SK-N-SH (cell line): ENCODE measurements at regions not wholly inside any gene's neighbourhood (a gene's known extent, or its start where the extent isn't known, plus 50 kb on each side); places are given as distances from the start of the nearest gene placed in this dataset.

ENCODE experiments used
- CTCF ChIA-PET: fragments of 300-600, 350-600 bp; formaldehyde crosslinking; extraction: SDS; loops from one replicate; lab custom pipeline; 2021; lab: Yijun Ruan, JAX
- POLR2A ChIA-PET: fragments of 350-600 bp; sonication (Branson Sonifier 250); formaldehyde crosslinking; extraction: SDS; loops from one replicate; lab custom pipeline; 2020; ENCODE audit warnings: antibody characterized with exemption, inconsistent platforms; lab: Yijun Ruan, JAX
- DNase-seq: peaks from one replicate; pipeline ENCODE4 v3.0.0; 2012
- H2AFZ ChIP-seq: fragments of 200-600 bp; sonication (generic); 2 replicates; pipeline ENCODE4 v1.8.1; 2016; ENCODE audit warnings: antibody characterized with exemption, mild to moderate bottlenecking, low read depth
- H3F3A ChIP-seq: fragments of 200-600 bp; sonication (generic); replicated peaks from 2 replicates; pipeline ENCODE3; 2016; ENCODE audit warnings: antibody characterized with exemption, mild to moderate bottlenecking; ENCODE audit not compliant: insufficient read depth
- H3K27ac ChIP-seq, 2 experiments: fragments of 200-500 bp in 1 of 2; fragments of 200-600 bp in 1 of 2; sonication (Bioruptor generic) in 1 of 2; sonication (generic), shearing (Covaris generic) in 1 of 2; 2 replicates each; pipeline versions ENCODE4 v1.5.1 to v1.6.1; 2014 to 2016; ENCODE audit warnings: low read depth in 2 of 2, inconsistent platforms in 1 of 2, low read length in 1 of 2, mild to moderate bottlenecking in 1 of 2, mixed read lengths in 1 of 2
- H3K27me3 ChIP-seq: fragments of 200-600 bp; sonication (generic), shearing (Covaris generic); 2 replicates; pipeline ENCODE4 v1.6.1; 2016; ENCODE audit warnings: mixed run types; ENCODE audit not compliant: insufficient read depth
- H3K36me3 ChIP-seq, 2 experiments: fragments of 200-500 bp in 1 of 2; fragments of 200-600 bp in 1 of 2; sonication (Bioruptor generic) in 1 of 2; sonication (generic) in 1 of 2; replicated peaks in 1 of 2; 2 replicates each; pipeline versions ENCODE3 to v1.5.1; 2014 to 2016; ENCODE audit warnings: low read length in 1 of 2, mild to moderate bottlenecking in 1 of 2; ENCODE audit not compliant: insufficient read depth in 2 of 2, control insufficient read depth in 1 of 2
- H3K4me1 ChIP-seq, 2 experiments: fragments of 200-500 bp in 1 of 2; fragments of 200-600 bp in 1 of 2; sonication (Bioruptor generic) in 1 of 2; sonication (generic), shearing (Covaris generic) in 1 of 2; 2 replicates each; pipeline versions ENCODE4 v1.5.1 to v1.6.1; 2014 to 2016; ENCODE audit warnings: low read depth in 1 of 2, low read length in 1 of 2, mixed run types in 1 of 2; ENCODE audit not compliant: insufficient read depth in 2 of 2, control insufficient read depth in 1 of 2
- H3K4me2 ChIP-seq: fragments of 200-600 bp; sonication (generic), shearing (Covaris generic); 2 replicates; pipeline ENCODE4 v1.6.1; 2017; ENCODE audit warnings: mixed run types
- H3K4me3 ChIP-seq, 2 experiments: fragments of 200-500 bp in 1 of 2; fragments of 200-600 bp in 1 of 2; sonication (Bioruptor generic) in 1 of 2; sonication (generic), shearing (Covaris generic) in 1 of 2; 2 replicates each; pipeline versions ENCODE4 v1.5.1 to v1.8.1; 2014 to 2016; ENCODE audit warnings: low read depth in 2 of 2, inconsistent platforms in 1 of 2, low read length in 1 of 2, mild to moderate bottlenecking in 1 of 2, mixed read lengths in 1 of 2, moderate library complexity in 1 of 2
- H3K79me2 ChIP-seq: fragments of 200-600 bp; sonication (generic); 2 replicates; pipeline ENCODE4 v1.8.1; 2017; ENCODE audit warnings: mild to moderate bottlenecking; ENCODE audit not compliant: insufficient read depth
- H3K9ac ChIP-seq: fragments of 200-600 bp; sonication (generic); 2 replicates; pipeline ENCODE4 v1.6.1; 2017; ENCODE audit warnings: mixed run types
- H3K9me2 ChIP-seq: fragments of 200-600 bp; sonication (generic); 2 replicates; pipeline ENCODE4 v1.6.1; 2017; ENCODE audit warnings: mixed run types
- H3K9me3 ChIP-seq: fragments of 200-600 bp; sonication (generic); 2 replicates; pipeline ENCODE4 v1.6.1; 2017; ENCODE audit warnings: mixed run types, mild to moderate bottlenecking, moderate library complexity
- H4K20me1 ChIP-seq: fragments of 200-600 bp; sonication (generic); 2 replicates; pipeline ENCODE4 v1.6.1; 2017; ENCODE audit warnings: mild to moderate bottlenecking, mixed run types; ENCODE audit not compliant: insufficient read depth
- ELF1 ChIP-seq: IDR thresholded peaks from 2 replicates; pipeline ENCODE4 v1.4.0; 2012
- EZH2phosphoT487 ChIP-seq: fragments of 200-600 bp; sonication (generic); IDR thresholded peaks from 2 replicates; pipeline ENCODE4 v1.6.1; 2017; ENCODE audit warnings: low read depth, mixed run types, mild to moderate bottlenecking, antibody characterized with exemption, moderate library complexity, borderline replicate concordance
- FOXJ3 ChIP-seq: sonication (generic); formaldehyde crosslinking; IDR thresholded peaks from 2 replicates; pipeline ENCODE4 v1.5.1; 2020; ENCODE audit warnings: mild to moderate bottlenecking, missing genetic modification reagents
- MXI1 ChIP-seq: IDR thresholded peaks from 2 replicates; pipeline ENCODE4 v1.6.1; 2012; ENCODE audit warnings: mild to moderate bottlenecking, low read depth, low read length, improper control_type of control experiment
- PBX3 ChIP-seq: IDR thresholded peaks from 2 replicates; pipeline ENCODE4; 2012
- SMC3 ChIP-seq: IDR thresholded peaks from 2 replicates; pipeline ENCODE4 v1.6.1; 2012; ENCODE audit warnings: low read depth, low read length, improper control_type of control experiment
- TCF12 ChIP-seq: IDR thresholded peaks from 2 replicates; pipeline ENCODE4 v1.4.0; 2012
- USF1 ChIP-seq: IDR thresholded peaks from 2 replicates; pipeline ENCODE4 v1.4.0; 2012; ENCODE audit warnings: low read depth, borderline replicate concordance
- YY1 ChIP-seq: IDR thresholded peaks from 2 replicates; pipeline ENCODE4 v1.4.0; 2012; ENCODE audit warnings: low read depth, mild to moderate bottlenecking
- WGBS: methylation state at CpG from one replicate; pipeline ENCODE4 v1.1.6; 2017; ENCODE audit warnings: low lambda C conversion rate; 5-methylcytosine and 5-hydroxymethylcytosine counted together

- Histone ChIP-seq H3K4me2 (no peak overlapping the region), H3K9me3 (no peaks in the 10 kb centered on the region), H3K36me3 (no peaks in the 10 kb centered on the region), H3K27ac (no peak overlapping the region), H3K4me1 (no peaks in the 10 kb centered on the region), H3K9ac (no peak overlapping the region), H4K20me1 (no peaks in the 10 kb centered on the region), H3F3A (no peaks in the 10 kb centered on the region), H3K9me2 (no peaks in the 10 kb centered on the region), H3K79me2 (no peaks in the 10 kb centered on the region), H3K4me3 (no peak overlapping the region), H2AFZ (no peak overlapping the region), H3K27me3 (no peaks in the 10 kb centered on the region)
- TF ChIP-seq SMC3 (no peak), PBX3 (no peak), EZH2phosphoT487 (no peak), MXI1 (no peak), TCF12 (no peak), ELF1 (no peak), USF1 (no peak), FOXJ3 (CRISPR knock-in tag) (no peak)
- CTCF ChIA-PET: no interaction called here
- POLR2A ChIA-PET: no interaction called here
- no peak for DNase-seq
- WGBS: 36% methylated on average over 2 of the region's 2 CpGs
These were observed 1921.6 kb upstream of the WWC1 start for GRCh38 chr5:166369807-166370206.

GRCh38 chr5:166370928-166371690, 1920.3 kb upstream of the WWC1 start:
- Histone ChIP-seq H3K4me1 (no peaks in the 10 kb centered on the region), H3K9ac (no peak overlapping the region), H3K27ac (no peak overlapping the region), H3K4me3 (no peak overlapping the region), H3F3A (no peaks in the 10 kb centered on the region), H3K4me2 (no peak overlapping the region), H3K27me3 (no peaks in the 10 kb centered on the region), H3K79me2 (no peaks in the 10 kb centered on the region), H4K20me1 (no peaks in the 10 kb centered on the region), H3K9me2 (no peaks in the 10 kb centered on the region), H3K36me3 (no peaks in the 10 kb centered on the region), H2AFZ (no peak overlapping the region), H3K9me3 (no peaks in the 10 kb centered on the region)
- POLR2A ChIA-PET: no interaction called here
- CTCF ChIA-PET: no interaction called here
- WGBS: 42% methylated on average over 6 of the region's 6 CpGs
- DNase-seq: no peak
- no peak for TF ChIP-seq SMC3
- no peak for TF ChIP-seq USF1
- no peak for TF ChIP-seq EZH2phosphoT487
- TF ChIP-seq YY1: no peak
- TF ChIP-seq, all 33 proteins: peak for 0
